Prostate gland (tissue), 2 donors: ENCODE measurements at regions not wholly inside any gene's neighbourhood (a gene's known extent, or its start where the extent isn't known, plus 50 kb on each side); places are given as distances from the start of the nearest gene placed in this dataset.

Source experiments
- CTCF ChIP-seq, 4 experiments: fragments of 200-600 bp in 2 of 4; fragments of 450-650 bp in 2 of 4; sonication (generic) in 2 of 4; IDR thresholded peaks; 1 replicate in 3 of 4; 2 replicates in 1 of 4; pipeline ENCODE4 v1.5.1; 2016 to 2019; ENCODE audit warnings: antibody characterized with exemption in 4 of 4, mild to moderate bottlenecking in 2 of 4, moderate library complexity in 2 of 4
- POLR2AphosphoS5 ChIP-seq: sonication (generic); formaldehyde crosslinking; IDR thresholded peaks from one replicate; pipeline ENCODE4 v1.6.1; 2017; ENCODE audit warnings: antibody characterized with exemption

DNA sequence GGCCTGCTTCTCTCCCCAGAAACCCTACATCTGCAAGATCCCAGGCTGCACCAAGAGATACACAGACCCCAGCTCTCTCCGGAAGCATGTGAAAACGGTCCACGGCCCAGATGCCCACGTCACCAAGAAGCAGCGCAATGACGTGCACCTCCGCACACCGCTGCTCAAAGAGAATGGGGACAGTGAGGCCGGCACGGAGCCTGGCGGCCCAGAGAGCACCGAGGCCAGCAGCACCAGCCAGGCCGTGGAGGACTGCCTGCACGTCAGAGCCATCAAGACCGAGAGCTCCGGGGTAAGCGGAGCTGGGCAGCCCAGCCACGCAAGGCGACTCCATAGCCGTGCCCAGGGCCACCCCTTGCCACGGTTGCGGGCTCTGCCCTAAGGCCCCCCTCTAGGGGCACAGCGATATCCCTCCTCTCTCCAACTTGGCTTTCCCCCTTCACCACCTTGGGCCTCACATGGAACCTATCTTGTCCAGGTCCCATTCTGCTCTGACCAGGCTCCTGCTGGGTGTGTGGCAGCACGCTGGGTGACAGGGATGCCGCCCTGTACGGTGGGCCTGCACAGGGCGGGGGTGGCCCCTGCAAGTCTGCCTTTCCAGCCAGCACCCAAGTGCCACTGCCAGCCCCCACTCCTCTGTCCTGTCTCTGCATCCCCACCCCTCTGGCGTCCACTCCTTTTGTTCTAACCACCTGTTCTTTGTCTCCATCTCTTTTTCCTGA, 248.9 kb downstream of the GLI2 start:
- TF ChIP-seq CTCF (IDR thresholded peaks at IDR 0.05) (no peak), POLR2AphosphoS5 (no peak)
